Psoas muscle (tissue), 7 donors: ENCODE measurements at regions not wholly inside any gene's neighbourhood (a gene's known extent, or its start where the extent isn't known, plus 50 kb on each side); places are given as distances from the start of the nearest gene placed in this dataset.

ENCODE experiments used
- ATAC-seq, 4 donors: fragments of 200-7000 bp; cut with Tn5 transposase; one replicate each; pipeline ENCODE4 v1.9.1; 2020; ENCODE audit warnings: moderate library complexity in 3 of 4, mild to moderate bottlenecking in 2 of 4
- DNase-seq, 2 donors: peaks; one replicate each; pipeline ENCODE4 v3.0.0-alpha.2; 2020
- H3K27ac ChIP-seq: fragments of 200-600 bp; one replicate; pipeline ENCODE4 v1.8.0; 2022
- H3K27me3 ChIP-seq, 3 donors: fragments of 200-600 bp in 1 of 3; one replicate each; pipeline versions ENCODE4 v1.6.1 to v1.8.0; 2013 to 2022; ENCODE audit warnings: low read length in 2 of 3, mild to moderate bottlenecking in 2 of 3, moderate library complexity in 1 of 3; ENCODE audit not compliant: insufficient read depth in 3 of 3
- H3K36me3 ChIP-seq, 2 donors: fragments of 200-600 bp in 1 of 2; one replicate each; pipeline versions ENCODE4 v1.6.1 to v1.8.0; 2013 to 2022; ENCODE audit warnings: low read depth in 1 of 2, mild to moderate bottlenecking in 1 of 2, moderate library complexity in 1 of 2; ENCODE audit not compliant: insufficient read depth in 1 of 2
- H3K4me1 ChIP-seq: fragments of 200-600 bp; one replicate; pipeline ENCODE4 v1.8.0; 2022
- H3K4me3 ChIP-seq: fragments of 200-600 bp; one replicate; pipeline ENCODE4 v1.8.0; 2022; ENCODE audit warnings: mild to moderate bottlenecking
- H3K9me3 ChIP-seq: fragments of 200-600 bp; one replicate; pipeline ENCODE4 v1.8.0; 2022
- WGBS, 3 donors: extraction: QIAGEN DNeasy Blood & Tissue Kit; methylation state at CpG; one replicate each; pipeline versions ENCODE4 v1.1.6 to v1.1.7; 2013; 5-methylcytosine and 5-hydroxymethylcytosine counted together
- intact Hi-C, 2 donors: fragments of 100-400 bp; cut with DNase I; formaldehyde crosslinking; loops; one replicate each; pipeline versions ENCODE4 v1.11.0 to v1.14.2; 2022
- TF ChIP-seq, protein P1 (sequence below): fragments of 200-600 bp; IDR thresholded peaks from one replicate; pipeline ENCODE4 v1.8.0; 2022; ENCODE audit warnings: antibody characterized with exemption
- donor health status: healthy with polysubstance abuse.
- donor health status: DM: no; HTN: no; CAD: no; lungs with moderate emphysema.
- donor health status: Bipolar disorder and iron deficiency.
- donor health status: healthy.
- donor health status: DM: yes; HTN: yes; CAD: no.
- donor health status: DM: no; HTN: no; CAD: no.
- donor health status: DM: yes; HTN: yes; CAD: no.

GRCh38 chr1:99529002-99529401 lies 116.9 kb upstream of the PALMD start:
- WGBS, 3 donors, result 83 to 97% (median 94%) methylated on average over 3 of the region's 3 CpGs
- Histone ChIP-seq H3K4me3 (no peak overlapping the region), H3K27me3 (no peaks in the 10 kb centered on the region), H3K36me3 (no peaks in the 10 kb centered on the region), H3K9me3 (no peaks in the 10 kb centered on the region), H3K4me1 (peaks cover 6% of the 10 kb centered on the region), H3K27ac (no peak overlapping the region)
- no peak for DNase-seq
- no peak for ATAC-seq
- TF ChIP-seq, protein P1, sequence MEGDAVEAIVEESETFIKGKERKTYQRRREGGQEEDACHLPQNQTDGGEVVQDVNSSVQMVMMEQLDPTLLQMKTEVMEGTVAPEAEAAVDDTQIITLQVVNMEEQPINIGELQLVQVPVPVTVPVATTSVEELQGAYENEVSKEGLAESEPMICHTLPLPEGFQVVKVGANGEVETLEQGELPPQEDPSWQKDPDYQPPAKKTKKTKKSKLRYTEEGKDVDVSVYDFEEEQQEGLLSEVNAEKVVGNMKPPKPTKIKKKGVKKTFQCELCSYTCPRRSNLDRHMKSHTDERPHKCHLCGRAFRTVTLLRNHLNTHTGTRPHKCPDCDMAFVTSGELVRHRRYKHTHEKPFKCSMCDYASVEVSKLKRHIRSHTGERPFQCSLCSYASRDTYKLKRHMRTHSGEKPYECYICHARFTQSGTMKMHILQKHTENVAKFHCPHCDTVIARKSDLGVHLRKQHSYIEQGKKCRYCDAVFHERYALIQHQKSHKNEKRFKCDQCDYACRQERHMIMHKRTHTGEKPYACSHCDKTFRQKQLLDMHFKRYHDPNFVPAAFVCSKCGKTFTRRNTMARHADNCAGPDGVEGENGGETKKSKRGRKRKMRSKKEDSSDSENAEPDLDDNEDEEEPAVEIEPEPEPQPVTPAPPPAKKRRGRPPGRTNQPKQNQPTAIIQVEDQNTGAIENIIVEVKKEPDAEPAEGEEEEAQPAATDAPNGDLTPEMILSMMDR, result no peak
- intact Hi-C loops, result no loop called here

GRCh38 chr1:99531578-99532275 lies 114.2 kb upstream of the PALMD start:
- H3K4me1 ChIP-seq, result peaks cover 16% of the 10 kb centered on the region
- H3K27me3 ChIP-seq, result no peaks in the 10 kb centered on the region
- TF ChIP-seq, protein P1, result no peak
- H3K36me3 ChIP-seq, result no peaks in the 10 kb centered on the region
- intact Hi-C loops, result loop anchor here in 1 of 2 donors (5.0 kb wide), 1 partner anchor 171 kb away; no protein-coding TSS in a partner anchor
- H3K27ac ChIP-seq, result no peak overlapping the region
- ATAC-seq (no peak), DNase-seq (no peak)
- H3K9me3 ChIP-seq, result no peaks in the 10 kb centered on the region
- WGBS, 3 donors, result 76 to 91% (median 78%) methylated on average over 5 of the region's 5 CpGs
- no peak overlapping the region for H3K4me3 ChIP-seq

DNA sequence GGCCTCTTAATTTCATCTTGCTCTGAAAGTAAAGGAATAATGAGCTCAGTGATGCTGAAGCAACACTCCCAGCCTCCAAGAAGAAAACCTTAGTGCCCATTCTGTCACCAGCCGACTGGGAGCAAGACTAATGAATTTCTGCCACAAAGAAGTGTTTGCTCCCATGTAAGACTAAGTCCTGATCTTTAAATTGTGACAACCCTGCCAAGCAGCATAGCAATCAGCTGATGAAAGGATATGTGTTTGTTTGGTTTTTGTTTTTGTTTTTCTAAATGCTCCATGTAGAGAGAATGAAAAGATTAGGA lies 113.7 kb upstream of the PALMD start:
- no peaks in the 10 kb centered on the region for H3K9me3 ChIP-seq
- ATAC-seq, result no peak
- no peaks in the 10 kb centered on the region for H3K36me3 ChIP-seq
- H3K4me1 ChIP-seq, result peaks cover 16% of the 10 kb centered on the region
- TF ChIP-seq, protein P1, result no peak
- no peak overlapping the region for H3K27ac ChIP-seq
- intact Hi-C loops, result loop anchor here in 1 of 2 donors (5.0 kb wide), 1 partner anchor 170 kb away; no protein-coding TSS in a partner anchor
- 41 to 59% (median 53%) methylated on average over 1 of the region's 1 CpG for WGBS, 3 donors
- no peak overlapping the region for H3K4me3 ChIP-seq
- DNase-seq, result no peak
- no peaks in the 10 kb centered on the region for H3K27me3 ChIP-seq

GRCh38 chr1:99533909-99534637 lies 111.8 kb upstream of the PALMD start:
- peaks cover 16% of the 10 kb centered on the region for H3K4me1 ChIP-seq
- intact Hi-C loops, result loop anchor here in 1 of 2 donors (5.0 kb wide), 1 partner anchor 168 kb away; no protein-coding TSS in a partner anchor
- no peak for DNase-seq
- TF ChIP-seq, protein P1, result no peak
- no peak overlapping the region for H3K4me3 ChIP-seq
- H3K9me3 ChIP-seq, result no peaks in the 10 kb centered on the region
- no peak overlapping the region for H3K27ac ChIP-seq
- H3K27me3 ChIP-seq, result no peaks in the 10 kb centered on the region
- peak in 2 of 4 donors; percentile 46 to 63 for ATAC-seq
- no peaks in the 10 kb centered on the region for H3K36me3 ChIP-seq
- WGBS, 3 donors, result 12 to 13% (median 13%) methylated on average over 9 of the region's 9 CpGs
